OCI-LY1 (cell line): ENCODE measurements at regions not wholly inside any gene's neighbourhood (a gene's known extent, or its start where the extent isn't known, plus 50 kb on each side); places are given as distances from the start of the nearest gene placed in this dataset.

ENCODE experiments used
- EZH2 ChIP-seq: fragments of 200-600 bp; sonication (generic), shearing (Covaris generic); IDR thresholded peaks from 2 replicates; pipeline ENCODE4 v1.8.0; 2017; ENCODE audit warnings: borderline replicate concordance, mixed run types, mild to moderate bottlenecking, antibody characterized with exemption, low read length, moderate library complexity, mixed read lengths
- TF ChIP-seq, protein P1 (sequence below): fragments of 200-600 bp; sonication (generic), shearing (Covaris generic); IDR thresholded peaks from 2 replicates; pipeline ENCODE4 v1.5.1; 2017; ENCODE audit warnings: mild to moderate bottlenecking, antibody characterized with exemption, low read length, moderate library complexity, mixed read lengths

- TF ChIP-seq, protein P1, sequence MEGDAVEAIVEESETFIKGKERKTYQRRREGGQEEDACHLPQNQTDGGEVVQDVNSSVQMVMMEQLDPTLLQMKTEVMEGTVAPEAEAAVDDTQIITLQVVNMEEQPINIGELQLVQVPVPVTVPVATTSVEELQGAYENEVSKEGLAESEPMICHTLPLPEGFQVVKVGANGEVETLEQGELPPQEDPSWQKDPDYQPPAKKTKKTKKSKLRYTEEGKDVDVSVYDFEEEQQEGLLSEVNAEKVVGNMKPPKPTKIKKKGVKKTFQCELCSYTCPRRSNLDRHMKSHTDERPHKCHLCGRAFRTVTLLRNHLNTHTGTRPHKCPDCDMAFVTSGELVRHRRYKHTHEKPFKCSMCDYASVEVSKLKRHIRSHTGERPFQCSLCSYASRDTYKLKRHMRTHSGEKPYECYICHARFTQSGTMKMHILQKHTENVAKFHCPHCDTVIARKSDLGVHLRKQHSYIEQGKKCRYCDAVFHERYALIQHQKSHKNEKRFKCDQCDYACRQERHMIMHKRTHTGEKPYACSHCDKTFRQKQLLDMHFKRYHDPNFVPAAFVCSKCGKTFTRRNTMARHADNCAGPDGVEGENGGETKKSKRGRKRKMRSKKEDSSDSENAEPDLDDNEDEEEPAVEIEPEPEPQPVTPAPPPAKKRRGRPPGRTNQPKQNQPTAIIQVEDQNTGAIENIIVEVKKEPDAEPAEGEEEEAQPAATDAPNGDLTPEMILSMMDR = no peak
- TF ChIP-seq EZH2 = no peak
Measured at GRCh38 chr13:100811928-100812327, 137.3 kb upstream of the TMTC4 start.
